ENCODE measurements at regions not wholly inside any gene's neighbourhood (a gene's known extent, or its start where the extent isn't known, plus 50 kb on each side); places are given as distances from the start of the nearest gene placed in this dataset.

- DNase-seq, result no peak
Observed at GRCh38 chr22:48517039-48518030, 1310.3 kb downstream of the BRD1 start.

GRCh38 chr22:48516571-48516970 lies 1311.1 kb downstream of the BRD1 start:
- DNase-seq, result no peak

GRCh38 chr22:48515571-48516200 lies 1312.0 kb downstream of the BRD1 start:
- DNase-seq, result no peak

GRCh38 chr22:48513929-48514328 lies 1313.7 kb downstream of the BRD1 start:
- DNase-seq, result no peak

- no peak for DNase-seq
Observed at GRCh38 chr22:48513446-48513845, 1314.2 kb downstream of the BRD1 start.

- DNase-seq, result no peak
Observed at GRCh38 chr22:48511781-48512327, 1315.8 kb downstream of the BRD1 start.

- no peak for DNase-seq
Observed at GRCh38 chr22:48511211-48511610, 1316.5 kb downstream of the BRD1 start.

GRCh38 chr22:48510599-48510998 lies 1317.1 kb downstream of the BRD1 start:
- DNase-seq, result no peak

- no peak for DNase-seq
Observed at GRCh38 chr22:48507595-48508350, 1319.9 kb downstream of the BRD1 start.

- no peak for DNase-seq
Observed at GRCh38 chr22:48507171-48507570, 1320.5 kb downstream of the BRD1 start.

GRCh38 chr22:48506506-48507145 lies 1321.0 kb downstream of the BRD1 start:
- DNase-seq, result no peak

GRCh38 chr22:48505891-48506290 lies 1321.8 kb downstream of the BRD1 start:
- no peak for DNase-seq

- DNase-seq, result no peak
Observed at GRCh38 chr22:48504519-48505140, 1323.0 kb downstream of the BRD1 start.

GRCh38 chr22:48503876-48504275 lies 1323.8 kb downstream of the BRD1 start:
- no peak for DNase-seq

GRCh38 chr22:48503035-48503625 lies 1324.5 kb downstream of the BRD1 start:
- DNase-seq, result no peak

GRCh38 chr22:48501231-48501750 lies 1326.4 kb downstream of the BRD1 start:
- DNase-seq, result no peak

- no peak for DNase-seq
Observed at GRCh38 chr22:48500471-48501230, 1327.0 kb downstream of the BRD1 start.

GRCh38 chr22:48499456-48500425 lies 1327.9 kb downstream of the BRD1 start:
- no peak for DNase-seq
